ENCODE measurements at regions not wholly inside any gene's neighbourhood (a gene's known extent, or its start where the extent isn't known, plus 50 kb on each side); places are given as distances from the start of the nearest gene placed in this dataset.
"Not testable (repeated sequence)": the region's sequence is repeated elsewhere in the genome, so short reads cannot be mapped to it uniquely, and the experiment has no call there.

GRCh38 chr6:168913231-168913865 is 340.3 kb downstream of the THBS2 start:
- DNase-seq; H4K5ac ChIP-seq (ENCODE audit: low read depth, low read length); H3K9me3 ChIP-seq (ENCODE audit: control insufficient read depth, insufficient read depth, low read length); H2AK9ac ChIP-seq (replicated peaks; ENCODE audit: low read depth, low read length, poor library complexity); H3K23ac ChIP-seq (ENCODE audit: low read depth, low read length); H4K20me1 ChIP-seq (ENCODE audit: insufficient read depth, low read length); H3K36me3 ChIP-seq (ENCODE audit: control insufficient read depth, insufficient read depth, low read length); H3K79me1 ChIP-seq (ENCODE audit: low read depth in 1 of 2, low read length in 2 of 2); H3K4ac ChIP-seq (ENCODE audit: low read depth, low read length); ATAC-seq (ENCODE audit: low read depth); H3K9ac ChIP-seq (ENCODE audit: low read depth, low read length); H2AFZ ChIP-seq (replicated peaks; ENCODE audit: low read length, poor library complexity); intact Hi-C loops (cut with micrococcal nuclease); H2BK5ac ChIP-seq (ENCODE audit: low read depth, low read length, poor library complexity, severe bottlenecking); POLR2A ChIA-PET (ENCODE audit: unreplicated experiment); H2AK5ac ChIP-seq (ENCODE audit: low read depth, low read length); H4K8ac ChIP-seq (ENCODE audit: low read depth in 2 of 2, low read length in 2 of 2); H3K27me3 ChIP-seq (ENCODE audit: control insufficient read depth, insufficient read depth, low read length); H3K4me2 ChIP-seq (ENCODE audit: low read depth, low read length); H3K4me3 ChIP-seq (ENCODE audit: insufficient read depth, low read depth, low read length); H3K4me1 ChIP-seq (ENCODE audit: control insufficient read depth, insufficient read depth, low read length); H2BK120ac ChIP-seq (ENCODE audit: low read depth, low read length); H3K18ac ChIP-seq (ENCODE audit: low read depth, low read length); H3K14ac ChIP-seq (replicated peaks; ENCODE audit: low read depth, low read length); H2BK20ac ChIP-seq (ENCODE audit: low read depth, low read length); H3K56ac ChIP-seq (ENCODE audit: extremely low read depth, insufficient read depth, low read length); BruUV-seq (replicated peaks); H4K91ac ChIP-seq (ENCODE audit: insufficient read depth, low read depth, low read length); in situ Hi-C loops (cut with MboI; ENCODE audit: low sequenced_read_pairs); CTCF ChIA-PET; H3K27ac ChIP-seq (ENCODE audit: insufficient read depth, low read length); H3K9me1 ChIP-seq (ENCODE audit: insufficient read depth, low read length); H2BK15ac ChIP-seq (ENCODE audit: low read depth, low read length); dilution Hi-C loops (cut with HindIII; ENCODE audit: low sequenced_read_pairs, unreplicated experiment): not testable (repeated sequence)
- WGBS, 2 experiments (ENCODE audit: extremely low coverage in 2 of 2, insufficient read length in 1 of 2) = 71% methylated on average over 2 of the region's 11 CpGs; no CpG with 5 or more reads in 1 of the 2 experiments
